NB4 (cell line): ENCODE measurements at regions not wholly inside any gene's neighbourhood (a gene's known extent, or its start where the extent isn't known, plus 50 kb on each side); places are given as distances from the start of the nearest gene placed in this dataset.

Experiments
- CTCF ChIP-seq: IDR thresholded peaks from one replicate; pipeline ENCODE4 v1.5.1; 2012; ENCODE audit warnings: low read depth, low read length
- MYC ChIP-seq: IDR thresholded peaks from 2 replicates; pipeline ENCODE4 v1.6.1; 2011; ENCODE audit warnings: low read depth, low read length
- POLR2A ChIP-seq: IDR thresholded peaks from 2 replicates; pipeline ENCODE4 v1.6.1; 2011; ENCODE audit warnings: mild to moderate bottlenecking; ENCODE audit not compliant: insufficient read length; ENCODE audit errors: extremely low read depth

- TF ChIP-seq CTCF, result no peak
- no peak for TF ChIP-seq MYC
- TF ChIP-seq POLR2A, result no peak
These were observed 445.2 kb downstream of the ZBBX start for GRCh38 chr3:166934879-166935278.
